Glutamatergic neuron (in vitro differentiated cells): ENCODE measurements at regions not wholly inside any gene's neighbourhood (a gene's known extent, or its start where the extent isn't known, plus 50 kb on each side); places are given as distances from the start of the nearest gene placed in this dataset.

Experiments used
- DNase-seq: peaks from one replicate; pipeline ENCODE4 v3.0.0; 2022
- H3K27ac Mint-ChIP-seq: one replicate; pipeline ENCODE4 v1.8.0; 2020; ENCODE audit warnings: mild to moderate bottlenecking, mixed read lengths, inconsistent platforms; ENCODE audit not compliant: unreplicated experiment
- H3K27me3 Mint-ChIP-seq: one replicate; pipeline ENCODE4 v1.8.0; 2020; ENCODE audit warnings: mild to moderate bottlenecking, moderate library complexity, mixed read lengths, inconsistent platforms; ENCODE audit not compliant: unreplicated experiment
- H3K36me3 Mint-ChIP-seq: one replicate; pipeline ENCODE4 v1.8.0; 2020; ENCODE audit warnings: mild to moderate bottlenecking, mixed read lengths, inconsistent platforms; ENCODE audit not compliant: unreplicated experiment
- H3K4me1 Mint-ChIP-seq: one replicate; pipeline ENCODE4 v1.8.0; 2020; ENCODE audit warnings: mild to moderate bottlenecking, low read depth, mixed read lengths, inconsistent platforms; ENCODE audit not compliant: unreplicated experiment
- H3K4me3 Mint-ChIP-seq: one replicate; pipeline ENCODE4 v1.8.0; 2020; ENCODE audit warnings: mild to moderate bottlenecking, mixed read lengths, inconsistent platforms; ENCODE audit not compliant: unreplicated experiment
- H3K9me3 Mint-ChIP-seq: one replicate; pipeline ENCODE4 v1.8.0; 2020; ENCODE audit warnings: mild to moderate bottlenecking, moderate library complexity, mixed read lengths, inconsistent platforms; ENCODE audit not compliant: unreplicated experiment
- CTCF ChIP-seq: fragments of 200-600 bp; sonication (generic); IDR thresholded peaks from one replicate; pipeline ENCODE4 v1.5.0; 2021; ENCODE audit not compliant: partially characterized antibody, unreplicated experiment

- no peaks in the 10 kb centered on the region for H3K9me3 Mint-ChIP-seq
- no peak overlapping the region for H3K4me3 Mint-ChIP-seq
- peaks cover 5% of the 10 kb centered on the region for H3K36me3 Mint-ChIP-seq
- TF ChIP-seq CTCF = no peak
- DNase-seq = no peak
- H3K27me3 Mint-ChIP-seq = no peaks in the 10 kb centered on the region
- H3K4me1 Mint-ChIP-seq = no peaks in the 10 kb centered on the region
- H3K27ac Mint-ChIP-seq = no peak overlapping the region
These were observed 231.1 kb upstream of the ARHGAP24 start for GRCh38 chr4:85243857-85244256.

- no peak for DNase-seq
- Mint-ChIP-seq H3K36me3 (peaks cover 5% of the 10 kb centered on the region), H3K4me1 (no peaks in the 10 kb centered on the region), H3K9me3 (no peaks in the 10 kb centered on the region), H3K4me3 (no peak overlapping the region), H3K27ac (no peak overlapping the region), H3K27me3 (no peaks in the 10 kb centered on the region)
- no peak for TF ChIP-seq CTCF
These were observed 230.3 kb upstream of the ARHGAP24 start for GRCh38 chr4:85244638-85245037.

- TF ChIP-seq CTCF = no peak
- H3K36me3 Mint-ChIP-seq = peaks cover 5% of the 10 kb centered on the region
- no peak for DNase-seq
- H3K27me3 Mint-ChIP-seq = no peaks in the 10 kb centered on the region
- H3K9me3 Mint-ChIP-seq = no peaks in the 10 kb centered on the region
- H3K27ac Mint-ChIP-seq = no peak overlapping the region
- H3K4me1 Mint-ChIP-seq = no peaks in the 10 kb centered on the region
- H3K4me3 Mint-ChIP-seq = no peak overlapping the region
These were observed 228.9 kb upstream of the ARHGAP24 start for GRCh38 chr4:85246055-85246454.

GRCh38 chr4:85250852-85251251 lies 224.1 kb upstream of the ARHGAP24 start:
- no peak overlapping the region for H3K4me3 Mint-ChIP-seq

More at GRCh38 chr4:85250852-85251251, 224.1 kb upstream of the ARHGAP24 start:
- H3K4me1 Mint-ChIP-seq = no peaks in the 10 kb centered on the region
- no peaks in the 10 kb centered on the region for H3K27me3 Mint-ChIP-seq
- H3K36me3 Mint-ChIP-seq = peaks cover 11% of the 10 kb centered on the region
- TF ChIP-seq CTCF = no peak
- no peak overlapping the region for H3K27ac Mint-ChIP-seq
- DNase-seq = no peak
- H3K9me3 Mint-ChIP-seq = no peaks in the 10 kb centered on the region
